Ishikawa (cell line): ENCODE measurements at regions not wholly inside any gene's neighbourhood (a gene's known extent, or its start where the extent isn't known, plus 50 kb on each side); places are given as distances from the start of the nearest gene placed in this dataset.

Experiments used
- CEBPB ChIP-seq: IDR thresholded peaks from 2 replicates; pipeline ENCODE4 v1.6.1; 2012
- CREB1 ChIP-seq: IDR thresholded peaks from 2 replicates; pipeline ENCODE4 v1.6.1; 2012; ENCODE audit warnings: low read depth
- EGR1 ChIP-seq: IDR thresholded peaks from 2 replicates; pipeline ENCODE4 v1.6.1; 2012
- EP300 ChIP-seq: IDR thresholded peaks from 2 replicates; pipeline ENCODE4 v1.6.1; 2012; ENCODE audit warnings: borderline replicate concordance
- FOXM1 ChIP-seq: IDR thresholded peaks from 2 replicates; pipeline ENCODE4 v1.6.1; 2012; ENCODE audit warnings: low read depth, borderline replicate concordance
- NFIC ChIP-seq: IDR thresholded peaks from 2 replicates; pipeline ENCODE4 v1.6.1; 2012
- RAD21 ChIP-seq: IDR thresholded peaks from 2 replicates; pipeline ENCODE4 v1.6.1; 2012; ENCODE audit warnings: low read depth
- TAF1 ChIP-seq: IDR thresholded peaks from 2 replicates; pipeline ENCODE4 v1.6.1; 2012; ENCODE audit warnings: low read depth, mild to moderate bottlenecking
- TCF12 ChIP-seq: IDR thresholded peaks from 2 replicates; pipeline ENCODE4 v1.6.1; 2012; ENCODE audit warnings: low read depth
- TEAD4 ChIP-seq: IDR thresholded peaks from 2 replicates; pipeline ENCODE4 v1.6.1; 2012
- USF1 ChIP-seq: IDR thresholded peaks from 2 replicates; pipeline ENCODE4 v1.6.1; 2012
- YY1 ChIP-seq: IDR thresholded peaks from 2 replicates; pipeline ENCODE4 v1.6.1; 2012; ENCODE audit warnings: low read depth
- ZBTB7A ChIP-seq: IDR thresholded peaks from 2 replicates; pipeline ENCODE4 v1.6.1; 2012; ENCODE audit warnings: low read depth
- TF ChIP-seq, protein P1 (sequence below): IDR thresholded peaks from 2 replicates; pipeline ENCODE4 v1.6.1; 2012; ENCODE audit warnings: low read depth, mild to moderate bottlenecking
- TF ChIP-seq, protein P2 (sequence below): IDR thresholded peaks from 2 replicates; pipeline ENCODE4 v1.6.1; 2012

GRCh38 chr15:87197981-87198380, 1058.6 kb downstream of the NTRK3 start:
- TF ChIP-seq NFIC (no peak), TAF1 (no peak), USF1 (no peak), EP300 (no peak), FOXM1 (no peak), CREB1 (no peak), TCF12 (no peak), RAD21 (no peak), TEAD4 (no peak), CEBPB (no peak), YY1 (no peak), EGR1 (no peak)
- TF ChIP-seq, protein P1, sequence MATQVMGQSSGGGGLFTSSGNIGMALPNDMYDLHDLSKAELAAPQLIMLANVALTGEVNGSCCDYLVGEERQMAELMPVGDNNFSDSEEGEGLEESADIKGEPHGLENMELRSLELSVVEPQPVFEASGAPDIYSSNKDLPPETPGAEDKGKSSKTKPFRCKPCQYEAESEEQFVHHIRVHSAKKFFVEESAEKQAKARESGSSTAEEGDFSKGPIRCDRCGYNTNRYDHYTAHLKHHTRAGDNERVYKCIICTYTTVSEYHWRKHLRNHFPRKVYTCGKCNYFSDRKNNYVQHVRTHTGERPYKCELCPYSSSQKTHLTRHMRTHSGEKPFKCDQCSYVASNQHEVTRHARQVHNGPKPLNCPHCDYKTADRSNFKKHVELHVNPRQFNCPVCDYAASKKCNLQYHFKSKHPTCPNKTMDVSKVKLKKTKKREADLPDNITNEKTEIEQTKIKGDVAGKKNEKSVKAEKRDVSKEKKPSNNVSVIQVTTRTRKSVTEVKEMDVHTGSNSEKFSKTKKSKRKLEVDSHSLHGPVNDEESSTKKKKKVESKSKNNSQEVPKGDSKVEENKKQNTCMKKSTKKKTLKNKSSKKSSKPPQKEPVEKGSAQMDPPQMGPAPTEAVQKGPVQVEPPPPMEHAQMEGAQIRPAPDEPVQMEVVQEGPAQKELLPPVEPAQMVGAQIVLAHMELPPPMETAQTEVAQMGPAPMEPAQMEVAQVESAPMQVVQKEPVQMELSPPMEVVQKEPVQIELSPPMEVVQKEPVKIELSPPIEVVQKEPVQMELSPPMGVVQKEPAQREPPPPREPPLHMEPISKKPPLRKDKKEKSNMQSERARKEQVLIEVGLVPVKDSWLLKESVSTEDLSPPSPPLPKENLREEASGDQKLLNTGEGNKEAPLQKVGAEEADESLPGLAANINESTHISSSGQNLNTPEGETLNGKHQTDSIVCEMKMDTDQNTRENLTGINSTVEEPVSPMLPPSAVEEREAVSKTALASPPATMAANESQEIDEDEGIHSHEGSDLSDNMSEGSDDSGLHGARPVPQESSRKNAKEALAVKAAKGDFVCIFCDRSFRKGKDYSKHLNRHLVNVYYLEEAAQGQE: no peak
- TF ChIP-seq, protein P2, sequence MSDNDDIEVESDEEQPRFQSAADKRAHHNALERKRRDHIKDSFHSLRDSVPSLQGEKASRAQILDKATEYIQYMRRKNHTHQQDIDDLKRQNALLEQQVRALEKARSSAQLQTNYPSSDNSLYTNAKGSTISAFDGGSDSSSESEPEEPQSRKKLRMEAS: no peak

- no peak for TF ChIP-seq NFIC
- TF ChIP-seq CREB1: no peak
- TF ChIP-seq EGR1: no peak
These were observed 1060.0 kb downstream of the NTRK3 start for GRCh38 chr15:87196498-87196897.

- TF ChIP-seq USF1: no peak
- TF ChIP-seq FOXM1: no peak
- TF ChIP-seq CREB1: no peak
- TF ChIP-seq TAF1: no peak
- TF ChIP-seq, protein P1: no peak
- TF ChIP-seq, protein P2: no peak
- no peak for TF ChIP-seq EGR1
- no peak for TF ChIP-seq NFIC
- TF ChIP-seq EP300: no peak
- no peak for TF ChIP-seq TEAD4
- TF ChIP-seq YY1: no peak
- no peak for TF ChIP-seq CEBPB
- TF ChIP-seq ZBTB7A: no peak
- no peak for TF ChIP-seq TCF12
- no peak for TF ChIP-seq RAD21
These were observed 1063.1 kb downstream of the NTRK3 start for GRCh38 chr15:87193481-87193880.

DNA sequence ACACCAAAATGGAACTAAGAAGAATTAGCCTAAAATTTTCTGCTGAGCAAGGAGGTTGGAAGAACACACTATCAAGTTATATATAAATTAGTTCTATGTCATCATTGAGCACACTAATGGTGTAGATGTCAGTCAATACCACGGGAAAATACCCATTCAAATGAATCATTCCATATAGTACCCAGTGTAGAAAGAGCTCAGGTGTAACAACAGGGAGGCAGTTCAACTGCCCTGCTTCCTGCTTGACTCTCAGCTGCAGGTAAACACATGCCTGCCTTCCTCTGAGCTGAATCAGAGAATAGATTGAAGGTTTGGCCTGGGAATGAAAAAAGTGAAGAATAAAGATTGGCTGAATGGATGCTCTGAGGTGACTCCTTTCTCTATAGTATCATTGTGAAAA, 1088.0 kb downstream of the AGBL1 start:
- no peak for TF ChIP-seq TCF12
- TF ChIP-seq, protein P1: no peak
- TF ChIP-seq USF1: no peak
- no peak for TF ChIP-seq EP300
- no peak for TF ChIP-seq EGR1
- TF ChIP-seq FOXM1: no peak
- TF ChIP-seq TEAD4: no peak
- no peak for TF ChIP-seq CREB1
- TF ChIP-seq YY1: no peak
- no peak for TF ChIP-seq CEBPB
- TF ChIP-seq RAD21: no peak
- no peak for TF ChIP-seq ZBTB7A
- no peak for TF ChIP-seq NFIC
- no peak for TF ChIP-seq TAF1
- TF ChIP-seq, protein P2: no peak

GRCh38 chr15:87167055-87167454, 1087.4 kb downstream of the AGBL1 start:
- TF ChIP-seq, protein P1: no peak
- TF ChIP-seq YY1: no peak
- no peak for TF ChIP-seq USF1
- no peak for TF ChIP-seq TAF1
- TF ChIP-seq ZBTB7A: no peak
- TF ChIP-seq EGR1: no peak
- TF ChIP-seq EP300: no peak
- TF ChIP-seq, protein P2: no peak
- no peak for TF ChIP-seq RAD21
- no peak for TF ChIP-seq CEBPB
- TF ChIP-seq NFIC: no peak
- TF ChIP-seq TCF12: no peak
- no peak for TF ChIP-seq FOXM1
- no peak for TF ChIP-seq TEAD4
- TF ChIP-seq CREB1: no peak
